ENCODE measurements at regions not wholly inside any gene's neighbourhood (a gene's known extent, or its start where the extent isn't known, plus 50 kb on each side); places are given as distances from the start of the nearest gene placed in this dataset.

DNA sequence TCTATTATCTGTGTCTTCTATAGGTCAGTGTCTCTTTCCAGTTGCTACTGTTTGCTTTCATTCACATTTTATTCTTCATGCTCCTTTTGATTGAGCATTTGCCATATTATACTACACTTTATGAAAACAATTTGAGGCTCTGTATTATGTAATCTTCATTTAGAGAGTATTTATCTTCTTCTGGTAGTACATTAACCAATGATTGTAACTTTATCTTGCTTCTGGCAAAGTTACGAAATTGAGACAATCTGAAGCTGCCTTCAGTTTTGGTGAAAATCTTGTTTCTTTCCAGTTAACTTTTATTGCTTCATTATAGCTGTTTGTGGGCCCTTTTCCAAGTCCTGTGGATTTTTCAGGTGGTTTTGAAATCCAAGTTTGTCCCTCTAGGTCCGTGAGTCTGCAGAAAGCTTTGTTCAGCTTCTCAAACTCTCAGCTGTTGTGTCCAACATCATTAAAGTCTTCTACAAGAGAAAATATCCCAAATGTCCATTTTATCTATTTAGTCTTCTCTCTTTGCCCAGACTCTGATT is 1255.4 kb upstream of the SPRY2 start:
- no peaks in the 10 kb centered on the region for H3K36me3 Mint-ChIP-seq (ENCODE audit: low read depth)
- DNase-seq (ENCODE audit: low spot score): no peak
- Histone ChIP-seq H2AFZ (no peak overlapping the region), H3K27ac (ENCODE audit: low read depth) (no peak overlapping the region), H3K4me3 (no peak overlapping the region), H3K27me3 (ENCODE audit: insufficient read depth) (no peaks in the 10 kb centered on the region), H3F3A (replicated peaks; ENCODE audit: low read depth) (no peaks in the 10 kb centered on the region), H3K9me2 (ENCODE audit: insufficient read depth) (no peaks in the 10 kb centered on the region; the same call in 1 of the 2 replicates), H4K20me1 (replicated peaks; ENCODE audit: insufficient read depth) (no peaks in the 10 kb centered on the region), H3K4me1 (ENCODE audit: insufficient read depth) (no peaks in the 10 kb centered on the region), H3K79me2 (replicated peaks; ENCODE audit: insufficient read depth) (no peaks in the 10 kb centered on the region), H3K36me3 (ENCODE audit: insufficient read depth) (no peaks in the 10 kb centered on the region), H3K4me2 (no peak overlapping the region)
- H3K4me1 Mint-ChIP-seq: 0 out of 3 replicates have a peak, but pooled peaks cover 7% of the 10 kb centered on the region
- H3K9me3 Mint-ChIP-seq: no peaks in the 10 kb centered on the region
- TF ChIP-seq EZH2phosphoT487 (IDR thresholded peaks at IDR 0.05; ENCODE audit: unreplicated experiment) (no peak), EZH2 (IDR thresholded peaks at IDR 0.05; ENCODE audit: low read depth, unreplicated experiment) (no peak), JUNB (IDR thresholded peaks at IDR 0.05; ENCODE audit: unreplicated experiment) (no peak), STAT1 (IDR thresholded peaks at IDR 0.05; ENCODE audit: unreplicated experiment) (no peak), ZNF331 (CRISPR knock-in tag; IDR thresholded peaks at IDR 0.05; ENCODE audit: low read depth) (no peak)
- TF ChIP-seq, protein P1, sequence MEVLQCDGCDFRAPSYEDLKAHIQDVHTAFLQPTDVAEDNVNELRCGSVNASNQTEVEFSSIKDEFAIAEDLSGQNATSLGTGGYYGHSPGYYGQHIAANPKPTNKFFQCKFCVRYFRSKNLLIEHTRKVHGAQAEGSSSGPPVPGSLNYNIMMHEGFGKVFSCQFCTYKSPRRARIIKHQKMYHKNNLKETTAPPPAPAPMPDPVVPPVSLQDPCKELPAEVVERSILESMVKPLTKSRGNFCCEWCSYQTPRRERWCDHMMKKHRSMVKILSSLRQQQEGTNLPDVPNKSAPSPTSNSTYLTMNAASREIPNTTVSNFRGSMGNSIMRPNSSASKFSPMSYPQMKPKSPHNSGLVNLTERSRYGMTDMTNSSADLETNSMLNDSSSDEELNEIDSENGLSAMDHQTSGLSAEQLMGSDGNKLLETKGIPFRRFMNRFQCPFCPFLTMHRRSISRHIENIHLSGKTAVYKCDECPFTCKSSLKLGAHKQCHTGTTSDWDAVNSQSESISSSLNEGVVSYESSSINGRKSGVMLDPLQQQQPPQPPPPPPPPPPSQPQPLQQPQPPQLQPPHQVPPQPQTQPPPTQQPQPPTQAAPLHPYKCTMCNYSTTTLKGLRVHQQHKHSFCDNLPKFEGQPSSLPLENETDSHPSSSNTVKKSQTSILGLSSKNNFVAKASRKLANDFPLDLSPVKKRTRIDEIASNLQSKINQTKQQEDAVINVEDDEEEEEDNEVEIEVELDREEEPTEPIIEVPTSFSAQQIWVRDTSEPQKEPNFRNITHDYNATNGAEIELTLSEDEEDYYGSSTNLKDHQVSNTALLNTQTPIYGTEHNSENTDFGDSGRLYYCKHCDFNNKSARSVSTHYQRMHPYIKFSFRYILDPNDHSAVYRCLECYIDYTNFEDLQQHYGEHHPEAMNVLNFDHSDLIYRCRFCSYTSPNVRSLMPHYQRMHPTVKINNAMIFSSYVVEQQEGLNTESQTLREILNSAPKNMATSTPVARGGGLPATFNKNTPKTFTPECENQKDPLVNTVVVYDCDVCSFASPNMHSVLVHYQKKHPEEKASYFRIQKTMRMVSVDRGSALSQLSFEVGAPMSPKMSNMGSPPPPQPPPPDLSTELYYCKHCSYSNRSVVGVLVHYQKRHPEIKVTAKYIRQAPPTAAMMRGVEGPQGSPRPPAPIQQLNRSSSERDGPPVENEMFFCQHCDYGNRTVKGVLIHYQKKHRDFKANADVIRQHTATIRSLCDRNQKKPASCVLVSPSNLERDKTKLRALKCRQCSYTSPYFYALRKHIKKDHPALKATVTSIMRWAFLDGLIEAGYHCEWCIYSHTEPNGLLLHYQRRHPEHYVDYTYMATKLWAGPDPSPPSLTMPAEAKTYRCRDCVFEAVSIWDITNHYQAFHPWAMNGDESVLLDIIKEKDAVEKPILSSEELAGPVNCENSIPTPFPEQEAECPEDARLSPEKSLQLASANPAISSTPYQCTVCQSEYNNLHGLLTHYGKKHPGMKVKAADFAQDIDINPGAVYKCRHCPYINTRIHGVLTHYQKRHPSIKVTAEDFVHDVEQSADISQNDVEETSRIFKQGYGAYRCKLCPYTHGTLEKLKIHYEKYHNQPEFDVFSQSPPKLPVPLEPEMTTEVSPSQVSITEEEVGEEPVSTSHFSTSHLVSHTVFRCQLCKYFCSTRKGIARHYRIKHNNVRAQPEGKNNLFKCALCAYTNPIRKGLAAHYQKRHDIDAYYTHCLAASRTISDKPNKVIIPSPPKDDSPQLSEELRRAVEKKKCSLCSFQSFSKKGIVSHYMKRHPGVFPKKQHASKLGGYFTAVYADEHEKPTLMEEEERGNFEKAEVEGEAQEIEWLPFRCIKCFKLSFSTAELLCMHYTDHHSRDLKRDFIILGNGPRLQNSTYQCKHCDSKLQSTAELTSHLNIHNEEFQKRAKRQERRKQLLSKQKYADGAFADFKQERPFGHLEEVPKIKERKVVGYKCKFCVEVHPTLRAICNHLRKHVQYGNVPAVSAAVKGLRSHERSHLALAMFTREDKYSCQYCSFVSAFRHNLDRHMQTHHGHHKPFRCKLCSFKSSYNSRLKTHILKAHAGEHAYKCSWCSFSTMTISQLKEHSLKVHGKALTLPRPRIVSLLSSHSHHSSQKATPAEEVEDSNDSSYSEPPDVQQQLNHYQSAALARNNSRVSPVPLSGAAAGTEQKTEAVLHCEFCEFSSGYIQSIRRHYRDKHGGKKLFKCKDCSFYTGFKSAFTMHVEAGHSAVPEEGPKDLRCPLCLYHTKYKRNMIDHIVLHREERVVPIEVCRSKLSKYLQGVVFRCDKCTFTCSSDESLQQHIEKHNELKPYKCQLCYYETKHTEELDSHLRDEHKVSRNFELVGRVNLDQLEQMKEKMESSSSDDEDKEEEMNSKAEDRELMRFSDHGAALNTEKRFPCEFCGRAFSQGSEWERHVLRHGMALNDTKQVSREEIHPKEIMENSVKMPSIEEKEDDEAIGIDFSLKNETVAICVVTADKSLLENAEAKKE (CRISPR knock-in tag; IDR thresholded peaks at IDR 0.05): no peak
- TF ChIP-seq, protein P2, sequence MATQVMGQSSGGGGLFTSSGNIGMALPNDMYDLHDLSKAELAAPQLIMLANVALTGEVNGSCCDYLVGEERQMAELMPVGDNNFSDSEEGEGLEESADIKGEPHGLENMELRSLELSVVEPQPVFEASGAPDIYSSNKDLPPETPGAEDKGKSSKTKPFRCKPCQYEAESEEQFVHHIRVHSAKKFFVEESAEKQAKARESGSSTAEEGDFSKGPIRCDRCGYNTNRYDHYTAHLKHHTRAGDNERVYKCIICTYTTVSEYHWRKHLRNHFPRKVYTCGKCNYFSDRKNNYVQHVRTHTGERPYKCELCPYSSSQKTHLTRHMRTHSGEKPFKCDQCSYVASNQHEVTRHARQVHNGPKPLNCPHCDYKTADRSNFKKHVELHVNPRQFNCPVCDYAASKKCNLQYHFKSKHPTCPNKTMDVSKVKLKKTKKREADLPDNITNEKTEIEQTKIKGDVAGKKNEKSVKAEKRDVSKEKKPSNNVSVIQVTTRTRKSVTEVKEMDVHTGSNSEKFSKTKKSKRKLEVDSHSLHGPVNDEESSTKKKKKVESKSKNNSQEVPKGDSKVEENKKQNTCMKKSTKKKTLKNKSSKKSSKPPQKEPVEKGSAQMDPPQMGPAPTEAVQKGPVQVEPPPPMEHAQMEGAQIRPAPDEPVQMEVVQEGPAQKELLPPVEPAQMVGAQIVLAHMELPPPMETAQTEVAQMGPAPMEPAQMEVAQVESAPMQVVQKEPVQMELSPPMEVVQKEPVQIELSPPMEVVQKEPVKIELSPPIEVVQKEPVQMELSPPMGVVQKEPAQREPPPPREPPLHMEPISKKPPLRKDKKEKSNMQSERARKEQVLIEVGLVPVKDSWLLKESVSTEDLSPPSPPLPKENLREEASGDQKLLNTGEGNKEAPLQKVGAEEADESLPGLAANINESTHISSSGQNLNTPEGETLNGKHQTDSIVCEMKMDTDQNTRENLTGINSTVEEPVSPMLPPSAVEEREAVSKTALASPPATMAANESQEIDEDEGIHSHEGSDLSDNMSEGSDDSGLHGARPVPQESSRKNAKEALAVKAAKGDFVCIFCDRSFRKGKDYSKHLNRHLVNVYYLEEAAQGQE (IDR thresholded peaks at IDR 0.05; ENCODE audit: unreplicated experiment): no peak
- TF ChIP-seq, protein P3, sequence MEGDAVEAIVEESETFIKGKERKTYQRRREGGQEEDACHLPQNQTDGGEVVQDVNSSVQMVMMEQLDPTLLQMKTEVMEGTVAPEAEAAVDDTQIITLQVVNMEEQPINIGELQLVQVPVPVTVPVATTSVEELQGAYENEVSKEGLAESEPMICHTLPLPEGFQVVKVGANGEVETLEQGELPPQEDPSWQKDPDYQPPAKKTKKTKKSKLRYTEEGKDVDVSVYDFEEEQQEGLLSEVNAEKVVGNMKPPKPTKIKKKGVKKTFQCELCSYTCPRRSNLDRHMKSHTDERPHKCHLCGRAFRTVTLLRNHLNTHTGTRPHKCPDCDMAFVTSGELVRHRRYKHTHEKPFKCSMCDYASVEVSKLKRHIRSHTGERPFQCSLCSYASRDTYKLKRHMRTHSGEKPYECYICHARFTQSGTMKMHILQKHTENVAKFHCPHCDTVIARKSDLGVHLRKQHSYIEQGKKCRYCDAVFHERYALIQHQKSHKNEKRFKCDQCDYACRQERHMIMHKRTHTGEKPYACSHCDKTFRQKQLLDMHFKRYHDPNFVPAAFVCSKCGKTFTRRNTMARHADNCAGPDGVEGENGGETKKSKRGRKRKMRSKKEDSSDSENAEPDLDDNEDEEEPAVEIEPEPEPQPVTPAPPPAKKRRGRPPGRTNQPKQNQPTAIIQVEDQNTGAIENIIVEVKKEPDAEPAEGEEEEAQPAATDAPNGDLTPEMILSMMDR (conservative IDR thresholded peaks at IDR 0.05; ENCODE audit: low read depth in 2 of 2): no peak
- ATAC-seq: no peak
- H3K4me3 Mint-ChIP-seq: no peak overlapping the region
- H3K27ac Mint-ChIP-seq: no peak overlapping the region
- H3K27me3 Mint-ChIP-seq (ENCODE audit: insufficient read depth, low read depth, poor library complexity): no peaks in the 10 kb centered on the region
